ENCODE measurements at regions not wholly inside any gene's neighbourhood (a gene's known extent, or its start where the extent isn't known, plus 50 kb on each side); places are given as distances from the start of the nearest gene placed in this dataset.

GRCh38 chr20:12225898-12226297 is 308.2 kb downstream of the BTBD3 start:
- TF ChIP-seq, protein P1, sequence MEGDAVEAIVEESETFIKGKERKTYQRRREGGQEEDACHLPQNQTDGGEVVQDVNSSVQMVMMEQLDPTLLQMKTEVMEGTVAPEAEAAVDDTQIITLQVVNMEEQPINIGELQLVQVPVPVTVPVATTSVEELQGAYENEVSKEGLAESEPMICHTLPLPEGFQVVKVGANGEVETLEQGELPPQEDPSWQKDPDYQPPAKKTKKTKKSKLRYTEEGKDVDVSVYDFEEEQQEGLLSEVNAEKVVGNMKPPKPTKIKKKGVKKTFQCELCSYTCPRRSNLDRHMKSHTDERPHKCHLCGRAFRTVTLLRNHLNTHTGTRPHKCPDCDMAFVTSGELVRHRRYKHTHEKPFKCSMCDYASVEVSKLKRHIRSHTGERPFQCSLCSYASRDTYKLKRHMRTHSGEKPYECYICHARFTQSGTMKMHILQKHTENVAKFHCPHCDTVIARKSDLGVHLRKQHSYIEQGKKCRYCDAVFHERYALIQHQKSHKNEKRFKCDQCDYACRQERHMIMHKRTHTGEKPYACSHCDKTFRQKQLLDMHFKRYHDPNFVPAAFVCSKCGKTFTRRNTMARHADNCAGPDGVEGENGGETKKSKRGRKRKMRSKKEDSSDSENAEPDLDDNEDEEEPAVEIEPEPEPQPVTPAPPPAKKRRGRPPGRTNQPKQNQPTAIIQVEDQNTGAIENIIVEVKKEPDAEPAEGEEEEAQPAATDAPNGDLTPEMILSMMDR (IDR thresholded peaks at IDR 0.05; ENCODE audit: low read depth, low read length, missing input control) = no peak
- TF ChIP-seq HNF4A (conservative IDR thresholded peaks at IDR 0.05) (no peak), TAF1 (conservative IDR thresholded peaks at IDR 0.05) (no peak), ZBTB33 (IDR thresholded peaks at IDR 0.05) (no peak), REST (IDR thresholded peaks at IDR 0.05) (no peak), RAD21 (IDR thresholded peaks at IDR 0.05) (no peak), MAX (IDR thresholded peaks at IDR 0.05) (no peak), ATF3 (IDR thresholded peaks at IDR 0.05) (no peak), SP1 (IDR thresholded peaks at IDR 0.05) (no peak), RXRA (IDR thresholded peaks at IDR 0.05) (no peak), EGR1 (IDR thresholded peaks at IDR 0.05; ENCODE audit: low read depth in 2 of 2) (no peak), NR2F2 (IDR thresholded peaks at IDR 0.05) (no peak), JUND (IDR thresholded peaks at IDR 0.05) (no peak)
